GM18909 (cell line): ENCODE measurements at regions not wholly inside any gene's neighbourhood (a gene's known extent, or its start where the extent isn't known, plus 50 kb on each side); places are given as distances from the start of the nearest gene placed in this dataset.

Experiments used
- ATAC-seq: cut with Tn5 transposase; IDR thresholded peaks from one replicate; pipeline ENCODE4 v1.9.1; 2021; ENCODE audit warnings: mild to moderate bottlenecking; ENCODE audit not compliant: unreplicated experiment, poor library complexity

- ATAC-seq: no peak
Observed at GRCh38 chr9:27625751-27626150, 52.5 kb upstream of the C9orf72 start.

GRCh38 chr9:27626244-27627187, 53.2 kb upstream of the C9orf72 start:
- ATAC-seq: no peak

- no peak for ATAC-seq
Observed at GRCh38 chr9:27627188-27627564, 53.9 kb upstream of the C9orf72 start.

- no peak for ATAC-seq
Observed at GRCh38 chr9:27628311-27628710, 55.0 kb upstream of the C9orf72 start.

GRCh38 chr9:27629425-27629824, 56.1 kb upstream of the C9orf72 start:
- ATAC-seq: no peak

GRCh38 chr9:27632254-27632653, 59.0 kb upstream of the C9orf72 start:
- ATAC-seq: no peak

GRCh38 chr9:27633764-27634163, 60.5 kb upstream of the C9orf72 start:
- no peak for ATAC-seq

GRCh38 chr9:27634879-27635278, 61.6 kb upstream of the C9orf72 start:
- ATAC-seq: peak; percentile 74

GRCh38 chr9:27638716-27639115, 65.4 kb upstream of the C9orf72 start:
- no peak for ATAC-seq

- ATAC-seq: no peak
Observed at GRCh38 chr9:27645161-27645840, 72.0 kb upstream of the C9orf72 start.

- no peak for ATAC-seq
Observed at GRCh38 chr9:27653246-27653645, 80.0 kb upstream of the C9orf72 start.

GRCh38 chr9:27653957-27654356, 80.7 kb upstream of the C9orf72 start:
- ATAC-seq: no peak

- no peak for ATAC-seq
Observed at GRCh38 chr9:27654629-27655285, 81.5 kb upstream of the C9orf72 start.

GRCh38 chr9:27655441-27655840, 82.2 kb upstream of the C9orf72 start:
- ATAC-seq: no peak

GRCh38 chr9:27659001-27659400, 85.7 kb upstream of the C9orf72 start:
- ATAC-seq: no peak

- no peak for ATAC-seq
Observed at GRCh38 chr9:27659571-27659970, 86.3 kb upstream of the C9orf72 start.

- ATAC-seq: no peak
Observed at GRCh38 chr9:27660148-27660547, 86.9 kb upstream of the C9orf72 start.

GRCh38 chr9:27663526-27663925, 90.2 kb upstream of the C9orf72 start:
- no peak for ATAC-seq

- ATAC-seq: no peak
Observed at GRCh38 chr9:27664121-27664779, 91.0 kb upstream of the C9orf72 start.

- ATAC-seq: no peak
Observed at GRCh38 chr9:27665136-27665535, 91.9 kb upstream of the C9orf72 start.

GRCh38 chr9:27668280-27668679, 95.0 kb upstream of the C9orf72 start:
- ATAC-seq: no peak
